ENCODE measurements at regions not wholly inside any gene's neighbourhood (a gene's known extent, or its start where the extent isn't known, plus 50 kb on each side); places are given as distances from the start of the nearest gene placed in this dataset.

- TF ChIP-seq REST (IDR thresholded peaks at IDR 0.05; ENCODE audit: unreplicated experiment), result no peak
- TF ChIP-seq, protein P1, sequence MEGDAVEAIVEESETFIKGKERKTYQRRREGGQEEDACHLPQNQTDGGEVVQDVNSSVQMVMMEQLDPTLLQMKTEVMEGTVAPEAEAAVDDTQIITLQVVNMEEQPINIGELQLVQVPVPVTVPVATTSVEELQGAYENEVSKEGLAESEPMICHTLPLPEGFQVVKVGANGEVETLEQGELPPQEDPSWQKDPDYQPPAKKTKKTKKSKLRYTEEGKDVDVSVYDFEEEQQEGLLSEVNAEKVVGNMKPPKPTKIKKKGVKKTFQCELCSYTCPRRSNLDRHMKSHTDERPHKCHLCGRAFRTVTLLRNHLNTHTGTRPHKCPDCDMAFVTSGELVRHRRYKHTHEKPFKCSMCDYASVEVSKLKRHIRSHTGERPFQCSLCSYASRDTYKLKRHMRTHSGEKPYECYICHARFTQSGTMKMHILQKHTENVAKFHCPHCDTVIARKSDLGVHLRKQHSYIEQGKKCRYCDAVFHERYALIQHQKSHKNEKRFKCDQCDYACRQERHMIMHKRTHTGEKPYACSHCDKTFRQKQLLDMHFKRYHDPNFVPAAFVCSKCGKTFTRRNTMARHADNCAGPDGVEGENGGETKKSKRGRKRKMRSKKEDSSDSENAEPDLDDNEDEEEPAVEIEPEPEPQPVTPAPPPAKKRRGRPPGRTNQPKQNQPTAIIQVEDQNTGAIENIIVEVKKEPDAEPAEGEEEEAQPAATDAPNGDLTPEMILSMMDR (conservative IDR thresholded peaks at IDR 0.05; ENCODE audit: low read depth in 2 of 2), result no peak
Observed at GRCh38 chr2:42861321-42861720, 68.9 kb upstream of the HAAO start.

Measured in GM23338 (cell line).